Activated CD4-positive, alpha-beta T cell treated with anti-CD3 and anti-CD28 coated beads, Interleukin-2, amount 50 U/mL, for 24 hours (primary cell): ENCODE measurements at regions not wholly inside any gene's neighbourhood (a gene's known extent, or its start where the extent isn't known, plus 50 kb on each side); places are given as distances from the start of the nearest gene placed in this dataset.
A peak's percentile ranks its signal among the peaks of the same experiment; 100 is the strongest.

ENCODE experiments used
- DNase-seq, 2 donors: peaks; one replicate each; pipeline ENCODE4 v3.0.0-alpha.2; 2020; ENCODE audit warnings: low read depth in 1 of 2, low spot score in 1 of 2

DNA sequence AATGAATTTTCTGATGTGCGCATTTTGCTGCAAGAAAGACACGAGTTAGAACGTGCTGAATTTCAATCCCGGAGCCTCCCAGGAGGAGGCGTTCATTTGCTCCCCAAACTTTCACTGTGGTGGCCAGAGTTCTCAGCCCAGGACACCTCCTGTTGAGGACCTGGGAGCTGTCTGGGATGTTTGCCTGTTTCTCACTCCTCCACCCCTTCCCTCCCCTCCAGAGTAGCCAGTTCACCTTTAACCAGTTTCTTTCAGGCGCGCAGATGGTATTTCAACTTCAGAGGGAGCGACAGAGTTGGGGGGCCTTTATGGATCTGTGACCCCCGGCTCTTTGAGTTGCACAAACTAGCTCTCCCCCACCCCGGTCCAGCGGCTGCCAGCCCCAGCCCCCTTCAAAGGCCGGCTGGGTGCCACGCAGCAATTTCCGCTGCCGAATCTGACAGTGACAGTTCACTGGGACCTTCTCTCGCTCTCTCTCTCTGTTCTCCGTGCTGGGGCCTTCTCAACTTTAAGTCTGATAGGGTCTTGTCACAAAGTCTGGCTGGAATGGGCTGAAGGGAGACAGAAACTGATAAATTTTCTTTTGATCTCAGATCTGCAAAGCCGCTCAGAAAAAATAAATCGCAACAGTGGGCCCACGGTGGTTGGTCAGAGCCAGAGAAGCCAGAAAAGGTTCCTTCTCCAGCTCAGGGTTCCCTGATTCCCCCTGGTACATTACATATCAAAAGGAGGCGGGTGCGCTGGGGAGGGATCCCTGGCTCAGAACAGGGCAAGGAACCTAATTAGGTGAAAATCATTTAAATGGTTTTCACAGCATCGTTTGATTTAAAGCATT is 100.0 kb upstream of the STX18 start:
- no peak for DNase-seq

DNA sequence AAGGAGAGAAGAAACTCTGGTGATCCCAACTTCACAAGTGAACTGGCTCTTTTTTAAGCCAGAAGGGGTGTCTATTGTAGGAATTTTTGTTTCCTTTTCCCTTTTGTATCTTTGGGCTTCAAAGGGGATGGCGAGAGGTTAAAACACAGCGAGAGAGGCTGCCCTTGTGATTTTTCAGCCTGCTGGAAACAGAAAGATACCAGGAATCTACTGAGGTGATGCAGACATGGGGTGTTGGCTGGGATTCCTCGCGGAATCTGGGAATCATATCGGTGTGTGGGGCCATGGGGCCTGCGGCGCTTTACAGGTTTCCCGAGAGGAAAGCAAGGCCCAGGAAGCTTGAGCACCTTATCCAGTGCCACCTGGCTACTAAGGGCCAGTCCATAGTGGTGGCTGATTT is 99.4 kb upstream of the STX18 start:
- no peak for DNase-seq

DNA sequence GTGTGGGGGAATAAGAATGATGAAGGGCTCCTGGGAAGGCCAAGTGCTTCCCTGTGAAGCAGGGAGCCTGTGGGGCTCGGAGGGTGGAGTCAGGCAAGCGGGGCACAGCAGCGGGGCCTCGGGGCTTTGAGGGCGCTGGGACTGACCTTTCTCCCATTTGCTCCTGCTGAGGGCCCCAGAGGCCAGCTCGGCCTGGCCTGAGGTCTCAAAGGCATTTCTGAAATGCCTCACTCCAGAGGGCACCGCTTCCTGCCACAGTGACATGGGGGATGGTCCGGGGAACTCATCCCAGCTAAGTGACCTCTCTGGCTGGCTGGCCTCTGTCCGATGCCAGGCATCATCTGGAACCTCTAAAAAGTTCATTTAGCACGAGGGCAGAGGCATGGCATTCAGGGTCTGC is 98.8 kb upstream of the STX18 start:
- no peak for DNase-seq

DNA sequence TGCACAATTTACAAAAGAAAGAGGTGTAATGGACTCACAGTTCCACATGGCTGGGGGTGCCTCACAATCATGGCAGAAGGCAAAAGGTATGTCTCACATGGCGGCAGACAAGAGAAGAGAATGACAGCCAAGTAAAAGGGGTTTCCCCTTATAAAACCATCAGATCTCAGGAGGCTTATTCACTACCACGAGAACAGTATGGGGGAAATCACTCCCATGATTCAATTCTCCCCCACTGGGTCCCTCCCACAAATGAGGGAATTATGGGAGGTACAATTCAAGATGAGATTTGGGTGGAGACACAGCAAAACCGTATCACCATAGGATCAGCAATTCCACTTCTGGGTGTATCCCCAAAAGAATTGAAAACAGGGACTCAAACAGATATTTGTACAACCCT is 97.5 kb upstream of the STX18 start:
- DNase-seq = no peak

DNA sequence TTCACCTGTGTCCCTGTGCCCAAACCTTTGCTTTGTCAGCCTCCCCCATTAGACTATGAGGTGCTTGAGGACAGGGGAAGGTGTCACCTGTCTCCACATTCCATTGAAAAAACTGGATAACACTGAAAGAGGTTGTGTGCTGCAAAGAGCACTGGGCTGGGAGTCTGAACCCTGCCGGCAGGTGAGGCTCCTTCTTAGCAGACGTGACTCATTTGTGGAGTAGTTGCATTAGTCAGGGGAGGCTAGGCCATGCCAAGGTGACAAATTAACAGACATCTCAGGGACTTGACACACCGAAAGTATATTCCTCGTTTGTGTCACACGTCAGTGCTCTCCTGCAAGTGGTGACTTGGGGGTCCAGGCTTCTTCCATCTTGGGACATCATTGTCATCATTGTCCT is 95.9 kb upstream of the STX18 start:
- DNase-seq = peak in 1 of 2 donors; percentile 1

DNA sequence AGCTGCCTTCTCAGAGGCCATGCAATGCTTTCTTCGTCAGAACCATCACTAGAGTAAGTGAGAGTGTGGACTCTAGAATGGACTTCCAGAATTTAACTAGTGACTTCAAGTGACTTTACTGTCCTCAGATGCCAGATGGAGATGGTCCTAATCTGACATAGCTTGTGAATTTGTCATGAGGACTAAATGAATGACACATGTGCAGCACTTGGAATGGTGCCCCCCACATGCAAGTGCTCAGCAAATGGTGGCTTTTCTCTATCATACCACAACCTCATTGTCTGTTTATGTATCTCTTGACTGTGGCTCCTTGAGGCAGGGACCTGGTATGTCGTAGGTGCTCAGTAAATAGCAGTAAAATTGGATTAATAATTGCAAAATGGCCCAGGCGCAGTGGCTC is 91.6 kb upstream of the STX18 start:
- no peak for DNase-seq

DNA sequence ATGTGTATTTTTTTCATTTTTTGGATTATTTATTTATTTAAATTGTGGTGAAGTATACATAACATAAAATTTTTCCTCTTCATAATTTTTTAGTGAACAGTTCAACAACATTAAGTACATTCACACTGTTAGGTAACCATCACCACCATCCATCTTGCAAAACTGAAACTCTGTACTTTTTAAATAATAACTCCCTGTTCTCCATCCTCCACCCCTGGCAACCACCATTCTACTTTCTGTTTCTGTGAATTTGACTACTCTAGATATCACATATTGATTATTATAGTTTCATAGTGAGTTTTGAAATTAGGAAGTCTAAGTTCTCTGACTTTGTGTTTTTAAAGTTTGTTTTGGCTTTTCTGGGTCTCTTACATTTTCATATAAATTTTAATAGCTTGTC is 89.3 kb upstream of the STX18 start:
- DNase-seq = no peak

DNA sequence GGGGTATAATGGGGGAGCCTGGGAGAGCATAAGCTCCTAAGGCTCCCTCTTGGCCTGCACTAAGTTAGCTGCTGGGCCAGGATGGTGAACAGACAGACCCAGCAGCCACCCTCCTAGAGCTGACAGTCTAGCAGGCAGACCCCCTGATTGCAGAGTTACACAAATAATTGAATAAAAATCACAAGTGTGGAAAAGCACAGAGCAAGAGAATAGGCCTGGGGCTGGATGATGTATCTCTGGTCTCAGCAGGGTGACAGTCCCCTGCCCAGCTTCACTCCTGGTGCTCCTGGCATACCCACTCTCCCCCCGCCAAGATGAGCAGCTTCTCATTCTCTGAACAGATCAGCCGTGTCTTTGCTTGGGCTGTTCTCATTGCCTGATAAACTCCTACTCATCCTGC is 86.1 kb upstream of the STX18 start:
- DNase-seq = no peak

DNA sequence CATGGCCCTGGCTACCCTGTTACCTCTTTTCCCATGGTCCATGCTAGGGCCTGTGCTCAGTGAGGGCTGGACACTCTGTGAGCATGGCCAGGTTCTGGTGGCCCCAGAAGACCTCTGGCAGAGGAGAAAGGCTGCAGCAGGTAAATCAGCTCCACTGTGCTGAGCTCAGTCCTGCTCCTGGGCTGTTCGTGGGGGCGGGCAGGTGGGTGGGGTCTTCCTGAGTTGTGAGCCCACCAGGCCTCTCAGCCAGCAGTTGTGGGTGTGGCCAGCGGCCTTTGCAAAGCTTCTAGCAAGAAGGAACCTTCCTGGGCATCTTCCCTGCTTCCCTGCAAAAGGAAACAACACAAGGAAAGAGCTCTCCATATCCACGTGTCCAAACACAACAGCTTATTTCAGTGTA is 85.3 kb upstream of the STX18 start:
- no peak for DNase-seq

DNA sequence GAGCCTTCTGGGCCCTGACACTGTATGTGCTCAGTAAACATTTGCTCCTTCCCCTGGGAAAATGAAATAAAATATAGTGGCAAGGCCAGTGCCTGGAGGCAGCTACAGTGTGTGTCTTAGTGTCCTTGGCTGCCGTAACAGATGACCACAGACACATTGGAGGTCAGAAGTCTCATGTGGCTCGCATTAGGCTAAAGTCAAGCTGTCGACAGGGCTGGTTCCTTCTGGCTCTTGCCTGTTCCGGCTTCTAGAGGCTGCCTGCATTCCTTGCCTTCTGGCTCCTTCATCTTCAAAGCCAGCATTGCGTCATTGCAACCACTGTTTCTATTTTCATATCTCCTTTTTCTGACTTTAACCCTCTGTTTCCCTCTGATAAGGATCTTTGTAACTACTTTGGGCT is 83.6 kb upstream of the STX18 start:
- DNase-seq = no peak

DNA sequence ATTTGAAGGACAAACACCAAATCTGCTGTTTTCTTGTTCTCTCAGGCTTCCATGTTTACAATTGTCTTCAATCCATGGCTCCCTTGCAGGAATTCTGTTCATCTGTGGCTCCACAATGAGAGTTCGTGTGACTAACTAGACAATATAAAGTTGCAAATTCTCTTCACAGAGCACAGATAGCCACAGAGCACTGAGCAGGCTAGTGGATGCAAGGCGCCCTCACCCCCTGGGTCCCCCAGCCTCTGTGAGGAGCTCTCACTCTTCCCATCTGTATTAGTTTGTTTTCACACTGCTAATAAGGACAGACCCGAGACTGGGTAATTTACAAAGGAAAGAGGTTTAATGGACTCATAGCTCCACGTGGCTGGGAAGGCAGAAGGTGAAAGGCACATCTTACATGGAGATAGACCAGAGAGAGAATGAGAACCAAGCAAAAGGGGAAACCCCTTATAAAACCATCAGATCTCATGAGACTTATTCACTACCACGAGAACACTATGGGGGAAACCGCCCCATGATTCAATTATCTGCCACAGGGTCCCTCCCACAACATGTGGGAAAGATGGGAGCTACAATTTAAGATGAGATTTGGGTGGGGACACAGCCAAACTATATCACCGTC is 82.5 kb upstream of the STX18 start:
- no peak for DNase-seq

DNA sequence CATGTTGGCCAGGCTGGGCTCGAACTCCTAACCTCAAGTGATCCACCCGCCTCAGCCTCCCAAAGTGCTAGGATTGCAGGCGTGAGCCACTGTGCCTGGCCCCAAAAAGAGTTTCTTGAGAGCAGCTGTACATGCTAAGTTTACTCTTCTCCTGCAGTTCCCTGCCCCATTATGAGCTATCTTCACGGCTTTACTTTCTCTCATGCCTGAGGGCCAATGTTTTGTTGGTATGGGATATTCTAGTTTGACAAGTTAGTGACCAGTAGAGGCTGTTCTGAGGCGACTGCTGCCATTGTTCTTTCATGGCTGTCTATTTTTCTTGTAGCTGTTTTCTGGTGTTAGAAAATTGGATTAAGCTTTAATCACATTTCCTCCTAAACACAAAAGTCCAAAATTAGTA is 78.0 kb upstream of the STX18 start:
- no peak for DNase-seq

DNA sequence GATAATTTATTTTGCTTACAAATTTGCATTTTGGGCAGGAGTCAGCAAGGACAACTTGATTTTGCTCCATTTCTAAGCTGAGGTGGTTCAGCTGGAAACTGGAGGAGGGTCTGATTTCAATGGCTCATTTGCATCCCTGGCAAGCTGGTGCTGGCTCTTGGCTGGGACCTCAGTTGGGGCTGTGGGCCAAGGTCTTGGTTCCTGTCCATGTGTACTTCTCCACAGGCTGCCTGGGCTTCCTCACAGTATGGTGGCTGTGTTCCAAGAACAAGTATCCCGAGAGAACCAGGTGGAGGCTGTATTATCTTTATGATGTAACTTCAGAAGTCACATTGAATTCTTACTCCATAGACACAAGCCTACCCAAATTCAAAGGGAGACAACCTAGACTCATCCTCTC is 77.0 kb upstream of the STX18 start:
- DNase-seq = no peak

DNA sequence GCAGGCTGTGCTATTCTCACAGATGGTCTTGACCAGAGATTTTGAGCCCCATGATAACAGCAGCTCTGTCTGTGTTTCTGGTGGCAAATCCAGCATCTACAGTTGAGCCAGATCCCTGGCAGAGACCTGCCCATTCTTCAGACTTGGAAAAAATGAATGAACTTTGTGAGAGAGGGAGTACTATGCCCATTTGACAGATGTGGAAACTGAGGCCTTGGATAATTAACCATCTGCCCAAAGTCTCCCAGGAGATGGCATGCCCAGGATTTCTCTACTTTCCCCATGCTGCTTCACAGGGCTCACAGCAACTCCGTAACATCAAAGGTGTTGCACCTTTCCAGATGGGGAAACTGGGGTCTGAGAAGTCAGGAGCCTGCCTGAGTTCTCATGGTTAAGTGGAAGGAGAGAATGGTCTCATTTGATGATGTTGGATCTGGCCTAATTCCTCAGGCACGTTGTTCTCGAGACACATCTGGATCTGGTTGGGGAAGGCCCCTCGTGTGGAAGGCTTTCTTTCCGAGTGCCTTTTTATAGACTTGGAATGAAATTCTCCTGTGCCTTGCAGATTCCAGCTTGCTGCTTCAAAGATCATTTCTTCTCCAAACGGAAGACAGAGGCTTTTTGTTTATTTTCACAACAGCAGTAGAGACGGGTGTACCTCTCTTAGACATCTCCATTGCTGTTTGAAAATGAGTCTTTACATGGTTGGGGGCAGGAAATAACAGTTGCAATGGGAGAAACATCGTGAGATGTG is 73.3 kb upstream of the STX18 start:
- DNase-seq = no peak

DNA sequence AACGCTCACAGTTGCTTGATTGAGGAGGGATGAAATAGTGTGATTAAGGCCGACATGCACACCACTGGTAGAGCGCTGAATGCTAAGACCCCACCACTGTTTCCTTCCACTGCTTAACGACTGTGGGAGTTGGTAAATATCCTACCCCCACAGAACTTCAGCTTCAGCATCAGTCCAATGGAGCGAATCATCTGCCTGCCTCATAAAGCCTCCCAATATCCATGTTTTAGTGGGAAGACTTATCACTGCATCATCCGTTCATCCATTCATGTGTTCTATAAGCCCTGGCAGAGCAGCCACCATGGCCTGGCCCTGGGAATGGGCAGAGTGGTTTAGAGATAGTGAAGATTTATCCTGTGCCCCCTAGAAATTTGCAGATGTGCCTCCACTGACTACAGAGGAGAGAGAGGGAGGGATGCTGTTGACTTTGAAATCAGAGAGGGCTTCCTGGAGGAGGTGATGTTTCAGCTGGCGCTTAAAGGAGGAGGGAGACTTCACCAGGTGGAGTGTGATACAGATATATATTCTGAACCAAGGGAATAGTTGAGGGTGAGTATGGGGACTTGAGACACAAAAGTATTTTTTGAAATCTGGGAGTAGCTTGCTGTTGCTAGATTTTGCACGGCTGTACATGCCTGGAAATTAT is 71.9 kb upstream of the STX18 start:
- DNase-seq = no peak

DNA sequence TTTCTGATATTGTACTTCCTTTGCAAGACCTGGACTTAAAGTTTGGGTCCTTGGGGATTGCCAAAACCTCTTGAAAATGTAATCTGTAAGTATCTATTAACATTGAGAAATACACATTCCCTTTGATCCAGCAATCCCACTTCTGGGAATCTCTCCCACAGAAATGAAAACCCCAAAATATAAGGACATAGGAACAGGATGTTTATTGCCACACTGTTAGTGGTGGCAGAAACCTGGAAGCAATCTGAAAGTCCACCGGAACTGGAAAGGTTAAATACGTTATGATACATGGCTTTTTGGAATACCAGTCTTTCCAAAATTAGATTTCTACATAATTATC is 71.2 kb upstream of the STX18 start:
- DNase-seq = no peak

DNA sequence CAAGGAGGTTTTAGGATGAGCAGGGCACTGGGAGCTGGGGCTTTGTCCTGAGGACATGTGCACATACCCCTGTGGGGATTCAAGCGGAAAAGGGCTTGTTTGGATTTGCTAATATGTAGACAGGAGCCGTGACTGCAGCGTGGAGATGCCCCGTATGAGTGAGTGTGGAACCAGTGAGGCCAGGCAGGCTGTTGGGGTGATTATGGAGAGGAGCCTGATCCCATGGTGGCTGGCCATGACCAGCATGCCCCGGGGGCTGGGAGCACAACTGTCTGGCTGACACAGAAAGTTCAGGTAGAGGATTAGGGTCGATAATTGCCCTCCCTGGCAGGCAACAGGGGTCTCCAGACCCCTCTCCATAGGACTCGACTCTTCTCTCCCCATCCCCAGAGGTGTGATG is 68.8 kb upstream of the STX18 start:
- no peak for DNase-seq

DNA sequence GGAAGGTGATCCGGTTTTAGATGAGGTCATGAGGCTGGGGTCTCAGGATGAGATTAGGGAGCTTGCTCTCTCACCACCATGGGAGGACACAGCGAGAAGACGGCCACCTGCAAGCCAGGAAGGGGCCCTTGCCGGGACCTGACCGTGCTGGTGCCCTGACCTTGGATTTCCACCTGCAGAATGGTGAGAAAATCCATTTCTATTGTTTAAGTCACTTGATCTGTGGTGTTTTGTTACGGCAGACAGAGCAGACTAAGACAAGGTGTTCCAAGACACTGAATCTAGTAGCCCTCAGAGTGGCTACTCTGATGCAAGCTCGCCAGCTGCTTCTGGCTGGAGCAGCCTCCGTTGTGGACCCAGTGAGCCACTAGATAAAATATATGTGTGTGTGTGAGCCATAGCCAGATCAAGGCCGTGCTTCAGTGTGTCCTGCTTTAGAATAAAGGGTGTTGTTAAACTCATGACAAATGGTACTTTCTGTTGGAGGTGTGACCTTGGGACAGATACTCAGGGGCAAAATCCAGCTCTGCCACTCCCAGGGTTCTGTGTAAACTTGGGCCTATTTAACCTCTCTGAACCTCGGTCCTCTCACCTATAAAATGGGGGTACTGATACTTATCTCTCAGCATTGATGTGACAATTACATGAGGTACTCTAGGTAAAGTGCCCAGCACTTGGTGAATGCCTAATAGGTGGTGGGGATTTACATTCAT is 67.9 kb upstream of the STX18 start:
- no peak for DNase-seq

DNA sequence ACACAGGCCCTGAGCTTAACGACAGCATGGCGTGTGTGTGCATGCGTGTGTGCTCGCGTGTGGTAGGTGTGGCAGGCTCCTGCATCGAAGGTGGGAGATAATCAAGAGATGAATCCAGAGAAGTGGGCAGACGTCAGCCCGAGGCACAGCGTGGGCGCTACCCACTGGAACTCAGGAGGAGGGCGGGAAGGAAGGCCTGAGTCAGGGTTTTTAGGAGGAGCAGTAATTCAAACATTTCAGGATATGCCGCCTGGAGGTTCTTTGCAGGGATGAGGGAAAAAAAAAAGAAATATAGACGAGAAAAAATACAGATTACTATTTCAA is 66.3 kb upstream of the STX18 start:
- DNase-seq = no peak

DNA sequence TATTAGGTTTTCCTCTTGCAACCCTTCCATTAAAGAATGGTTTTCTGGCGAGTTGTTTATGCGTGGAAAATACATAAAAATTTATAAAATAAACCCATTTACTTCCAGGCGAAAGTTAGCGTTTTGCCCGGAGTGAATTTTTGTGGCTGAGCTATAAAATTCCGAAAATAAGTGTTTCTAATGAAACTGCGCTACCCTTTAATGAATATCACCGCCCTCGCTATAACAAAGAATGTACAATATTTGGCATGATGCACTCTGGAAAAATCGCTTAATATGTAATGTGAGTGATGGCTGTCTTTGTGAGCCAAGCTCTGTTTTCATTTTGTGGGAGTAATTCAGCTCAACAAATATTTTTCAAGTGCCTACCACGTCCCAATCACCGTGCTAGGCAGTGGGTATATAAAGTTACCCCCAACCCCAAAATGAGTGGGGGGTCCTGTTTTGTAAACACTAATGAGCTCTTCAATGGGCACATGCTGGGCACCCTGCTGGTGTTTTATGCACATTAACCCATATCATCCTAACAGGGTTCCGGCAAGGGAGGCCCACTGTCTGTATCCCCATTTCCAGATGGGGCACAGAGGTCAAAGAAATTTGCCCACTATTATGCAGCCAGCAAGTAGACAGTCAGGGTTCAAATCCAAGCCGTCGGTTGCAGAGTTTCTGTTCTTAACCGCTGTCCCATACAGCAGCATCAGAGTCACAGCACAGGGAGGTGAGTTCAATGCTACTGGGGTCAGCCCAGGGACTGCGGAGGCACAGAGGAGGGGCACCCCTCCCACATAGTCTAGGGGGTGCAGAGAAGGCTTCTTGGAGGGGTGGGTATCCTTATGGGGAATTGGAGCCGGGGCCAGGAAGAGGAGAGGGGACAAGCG is 65.7 kb upstream of the STX18 start:
- DNase-seq = no peak

DNA sequence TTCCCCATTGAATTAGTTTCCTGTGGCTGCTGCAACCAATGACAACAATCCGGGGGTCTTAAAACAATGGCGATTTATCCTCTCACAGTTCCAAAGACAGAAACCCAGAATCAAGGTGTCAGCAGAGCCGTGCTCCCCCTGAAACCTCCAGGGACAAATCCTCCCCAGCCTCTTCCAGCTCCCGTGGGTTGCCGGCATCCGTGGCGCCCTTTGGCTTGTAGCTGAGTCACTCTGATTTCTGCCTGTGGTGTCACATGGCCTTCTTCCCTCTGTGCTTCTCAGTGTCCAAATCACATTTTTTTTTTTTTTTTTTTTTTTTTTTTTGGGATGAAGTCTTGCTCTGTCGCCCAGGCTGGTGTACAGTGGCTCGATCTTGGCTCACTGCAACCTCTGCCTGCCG is 64.5 kb upstream of the STX18 start:
- DNase-seq = no peak
